Left ventricle myocardium inferior (tissue), 1 donor: ENCODE measurements at regions not wholly inside any gene's neighbourhood (a gene's known extent, or its start where the extent isn't known, plus 50 kb on each side); places are given as distances from the start of the nearest gene placed in this dataset.
A peak's percentile ranks its signal among the peaks of the same experiment; 100 is the strongest.
"Not testable (repeated sequence)": the region's sequence is repeated elsewhere in the genome, so short reads cannot be mapped to it uniquely, and the experiment has no call there.

Experiments used
- DNase-seq: peaks from one replicate; pipeline ENCODE4 v3.0.0-alpha.2; 2020
- H3K27ac ChIP-seq: fragments of 200-600 bp; replicated peaks from 2 replicates; pipeline ENCODE4 v1.8.0; 2021
- H3K27me3 ChIP-seq: fragments of 200-600 bp; 2 replicates; pipeline ENCODE4 v1.8.0; 2021; ENCODE audit warnings: low read depth
- H3K36me3 ChIP-seq: fragments of 200-600 bp; 2 replicates; pipeline ENCODE4 v1.8.0; 2021
- H3K4me1 ChIP-seq: fragments of 200-600 bp; 2 replicates; pipeline ENCODE4 v1.8.0; 2021
- H3K4me3 ChIP-seq: fragments of 200-600 bp; 2 replicates; pipeline ENCODE4 v1.8.0; 2021; ENCODE audit warnings: mild to moderate bottlenecking, moderate library complexity
- H3K9me3 ChIP-seq: fragments of 200-600 bp; replicated peaks from 2 replicates; pipeline ENCODE4 v1.8.0; 2021
- CTCF ChIP-seq: fragments of 200-600 bp; IDR thresholded peaks from 2 replicates; pipeline ENCODE4 v1.8.0; 2021; ENCODE audit warnings: antibody characterized with exemption, mild to moderate bottlenecking, borderline replicate concordance
- intact Hi-C: fragments of 100-400 bp; cut with micrococcal nuclease; formaldehyde crosslinking; loops from one replicate; pipeline ENCODE4 v1.11.0; 2022
- donor health status: DM: no; HTN: yes; CAD: no; lungs with severe emphysema.

GRCh38 chr6:169857343-169858292, 106.2 kb downstream of the ERMARD start:
- H3K27ac ChIP-seq = no peak overlapping the region
- intact Hi-C loops = no loop called here
- H3K4me3 ChIP-seq = no peak overlapping the region
- H3K4me1 ChIP-seq = peaks cover 30% of the 10 kb centered on the region
- H3K27me3 ChIP-seq = no peaks in the 10 kb centered on the region
- peaks cover 16% of the 10 kb centered on the region for H3K9me3 ChIP-seq
- TF ChIP-seq CTCF = no peak
- H3K36me3 ChIP-seq = no peaks in the 10 kb centered on the region
- DNase-seq = no peak

GRCh38 chr6:169856442-169857342, 105.3 kb downstream of the ERMARD start:
- Histone ChIP-seq H3K4me1 (peaks cover 26% of the 10 kb centered on the region), H3K9me3 (peaks cover 16% of the 10 kb centered on the region)
- intact Hi-C loops, H3K36me3 ChIP-seq, DNase-seq, H3K4me3 ChIP-seq, H3K27ac ChIP-seq, H3K27me3 ChIP-seq: not testable (repeated sequence)

GRCh38 chr6:169854813-169855212, 103.4 kb downstream of the ERMARD start:
- no peak overlapping the region for H3K4me3 ChIP-seq
- no peaks in the 10 kb centered on the region for H3K36me3 ChIP-seq
- H3K27me3 ChIP-seq = no peaks in the 10 kb centered on the region
- no peak for DNase-seq
- intact Hi-C loops = no loop called here
- H3K9me3 ChIP-seq = peaks cover 16% of the 10 kb centered on the region
- TF ChIP-seq CTCF = no peak
- no peak overlapping the region for H3K27ac ChIP-seq
- H3K4me1 ChIP-seq = peaks cover 23% of the 10 kb centered on the region

- H3K4me1 ChIP-seq = peaks cover 20% of the 10 kb centered on the region
- no peak for TF ChIP-seq CTCF
- peaks cover 16% of the 10 kb centered on the region for H3K9me3 ChIP-seq
- H3K4me3 ChIP-seq = no peak overlapping the region
- DNase-seq = no peak
- no peaks in the 10 kb centered on the region for H3K27me3 ChIP-seq
- H3K36me3 ChIP-seq = no peaks in the 10 kb centered on the region
- no peak overlapping the region for H3K27ac ChIP-seq
- intact Hi-C loops = no loop called here
Measured at GRCh38 chr6:169854083-169854725, 102.8 kb downstream of the ERMARD start.

GRCh38 chr6:169853196-169854082, 102.0 kb downstream of the ERMARD start:
- intact Hi-C loops = no loop called here
- H3K9me3 ChIP-seq = peaks cover 16% of the 10 kb centered on the region
- H3K27ac ChIP-seq = peak overlapping the region; percentile 8

More at GRCh38 chr6:169853196-169854082, 102.0 kb downstream of the ERMARD start:
- peaks cover 20% of the 10 kb centered on the region for H3K4me1 ChIP-seq
- no peak for DNase-seq
- no peaks in the 10 kb centered on the region for H3K36me3 ChIP-seq
- no peak overlapping the region for H3K4me3 ChIP-seq
- TF ChIP-seq CTCF = no peak
- no peaks in the 10 kb centered on the region for H3K27me3 ChIP-seq
